CD4-positive, CD25-positive, alpha-beta regulatory T cell (primary cell): ENCODE measurements at regions not wholly inside any gene's neighbourhood (a gene's known extent, or its start where the extent isn't known, plus 50 kb on each side); places are given as distances from the start of the nearest gene placed in this dataset.

Experiments
- ATAC-seq, 2 donors: fragments of 150-1000 bp; cut with Tn5 transposase; one replicate each; pipeline ENCODE4 v1.10.0; 2021; ENCODE audit warnings: low read depth in 2 of 2, moderate number of reproducible peaks in 2 of 2, moderate library complexity in 1 of 2
- DNase-seq, 3 donors: peaks; one replicate each; pipeline versions ENCODE4 v3.0.0 to v3.0.0-alpha.2; 2012 to 2022; ENCODE audit warnings: mixed read lengths in 1 of 3
- H3K27ac ChIP-seq: one replicate; pipeline ENCODE4 v1.7.0; 2013; ENCODE audit warnings: mild to moderate bottlenecking, low read length; ENCODE audit not compliant: insufficient read depth, poor library complexity, severe bottlenecking
- H3K27me3 ChIP-seq: one replicate; pipeline ENCODE4 v1.7.0; 2013; ENCODE audit warnings: low read length; ENCODE audit not compliant: control insufficient read depth, insufficient read depth
- H3K36me3 ChIP-seq: one replicate; pipeline ENCODE4 v1.7.0; 2013; ENCODE audit warnings: mild to moderate bottlenecking, low read length, moderate library complexity; ENCODE audit not compliant: control insufficient read depth, insufficient read depth
- H3K4me1 ChIP-seq: 2 replicates; pipeline ENCODE4 v1.7.0; 2013; ENCODE audit warnings: mild to moderate bottlenecking, low read length; ENCODE audit not compliant: insufficient read depth, control insufficient read depth, poor library complexity, severe bottlenecking
- H3K4me3 ChIP-seq: one replicate; pipeline ENCODE4 v1.7.0; 2013; ENCODE audit warnings: low read depth, mild to moderate bottlenecking, low read length, moderate library complexity
- H3K9me3 ChIP-seq, 2 experiments: 1 replicate in 1 of 2; 2 replicates in 1 of 2; pipeline ENCODE4 v1.7.0; 2013; ENCODE audit warnings: low read length in 2 of 2, mild to moderate bottlenecking in 1 of 2, moderate library complexity in 1 of 2; ENCODE audit not compliant: control insufficient read depth in 2 of 2
- H3K27ac Mint-ChIP-seq, 3 donors: one replicate each; pipeline ENCODE4 v1.8.0; 2020 to 2022; ENCODE audit warnings: mild to moderate bottlenecking in 3 of 3, mixed read lengths in 3 of 3, moderate library complexity in 2 of 3
- H3K27me3 Mint-ChIP-seq: one replicate; pipeline ENCODE4 v1.8.0; 2022; ENCODE audit warnings: mild to moderate bottlenecking, mixed read lengths
- H3K36me3 Mint-ChIP-seq: one replicate; pipeline ENCODE4 v1.8.0; 2020; ENCODE audit warnings: mixed read lengths
- H3K4me1 Mint-ChIP-seq, 4 donors: one replicate each; pipeline ENCODE4 v1.8.0; 2020 to 2022; ENCODE audit warnings: mixed read lengths in 4 of 4, mild to moderate bottlenecking in 1 of 4
- H3K4me3 Mint-ChIP-seq, 4 donors: one replicate each; pipeline ENCODE4 v1.8.0; 2020 to 2022; ENCODE audit warnings: mild to moderate bottlenecking in 4 of 4, mixed read lengths in 4 of 4, moderate library complexity in 3 of 4
- H3K9me3 Mint-ChIP-seq, 7 donors: one replicate each; pipeline ENCODE4 v1.8.0; 2020 to 2022; ENCODE audit warnings: mixed read lengths in 7 of 7, mild to moderate bottlenecking in 3 of 7, moderate library complexity in 2 of 7

DNA sequence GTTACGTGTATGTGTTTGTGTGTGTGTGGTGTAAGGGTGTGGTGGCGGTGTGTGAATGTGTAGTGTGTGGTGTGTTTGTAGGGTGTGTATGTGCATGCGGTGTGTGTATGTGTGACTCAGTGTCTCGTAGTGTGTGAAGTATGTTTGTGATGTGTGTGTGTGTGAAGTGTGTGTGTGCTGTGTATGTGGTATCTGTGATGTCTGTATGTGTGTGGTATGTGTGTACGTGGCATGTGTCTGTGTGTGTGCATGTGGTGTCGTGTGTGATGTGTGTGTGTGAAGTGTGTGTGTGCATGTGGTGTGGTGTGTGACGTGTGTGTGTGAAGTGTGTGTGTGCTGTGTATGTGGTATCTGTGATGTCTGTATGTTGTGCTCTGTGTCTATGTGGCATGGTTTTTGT, 339.4 kb downstream of the MTRR start:
- Mint-ChIP-seq H3K4me3 (no peak overlapping the region), H3K9me3 (peaks cover 0 to 23% (median 4%) of the 10 kb centered on the region in 7 donors), H3K4me1 (no peaks in the 10 kb centered on the region), H3K27ac (no peak overlapping the region), H3K27me3 (no peaks in the 10 kb centered on the region), H3K36me3 (no peaks in the 10 kb centered on the region)
- no peak overlapping the region for H3K27ac ChIP-seq
- no peaks in the 10 kb centered on the region for H3K36me3 ChIP-seq
- no peaks in the 10 kb centered on the region for H3K27me3 ChIP-seq
- H3K4me3 ChIP-seq: no peak overlapping the region
- DNase-seq: no peak
- ATAC-seq: no peak
- H3K9me3 ChIP-seq: no peaks in the 10 kb centered on the region
- no peaks in the 10 kb centered on the region for H3K4me1 ChIP-seq

DNA sequence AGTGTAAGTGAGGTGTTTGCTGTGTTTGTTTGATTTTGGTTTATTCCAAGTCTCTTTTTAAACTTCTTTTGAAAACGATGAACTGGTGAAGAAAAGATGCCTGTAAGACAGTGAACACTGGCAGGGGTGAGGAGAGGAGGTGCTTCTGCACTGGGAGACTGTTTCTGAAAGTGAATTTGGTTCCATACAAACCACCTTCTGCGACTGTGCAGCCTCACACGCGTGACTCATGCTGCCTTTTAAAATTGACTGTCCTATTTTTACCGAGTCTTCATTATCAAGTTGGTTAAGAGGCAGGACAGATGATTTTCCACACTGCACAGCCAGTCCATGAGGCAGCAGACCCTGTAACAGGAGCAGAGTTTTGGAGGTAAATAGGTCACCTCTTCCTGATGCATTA, 340.6 kb downstream of the MTRR start:
- peaks cover 0 to 15% (median 4%) of the 10 kb centered on the region in 7 donors for H3K9me3 Mint-ChIP-seq
- no peaks in the 10 kb centered on the region for H3K4me1 Mint-ChIP-seq
- H3K27me3 ChIP-seq: no peaks in the 10 kb centered on the region
- no peak overlapping the region for H3K27ac Mint-ChIP-seq
- ATAC-seq (no peak), DNase-seq (no peak)
- H3K27ac ChIP-seq: no peak overlapping the region
- H3K4me3 Mint-ChIP-seq: no peak overlapping the region
- H3K27me3 Mint-ChIP-seq: no peaks in the 10 kb centered on the region
- no peaks in the 10 kb centered on the region for H3K4me1 ChIP-seq
- no peaks in the 10 kb centered on the region for H3K9me3 ChIP-seq
- H3K4me3 ChIP-seq: no peak overlapping the region
- no peaks in the 10 kb centered on the region for H3K36me3 ChIP-seq
- H3K36me3 Mint-ChIP-seq: no peaks in the 10 kb centered on the region

DNA sequence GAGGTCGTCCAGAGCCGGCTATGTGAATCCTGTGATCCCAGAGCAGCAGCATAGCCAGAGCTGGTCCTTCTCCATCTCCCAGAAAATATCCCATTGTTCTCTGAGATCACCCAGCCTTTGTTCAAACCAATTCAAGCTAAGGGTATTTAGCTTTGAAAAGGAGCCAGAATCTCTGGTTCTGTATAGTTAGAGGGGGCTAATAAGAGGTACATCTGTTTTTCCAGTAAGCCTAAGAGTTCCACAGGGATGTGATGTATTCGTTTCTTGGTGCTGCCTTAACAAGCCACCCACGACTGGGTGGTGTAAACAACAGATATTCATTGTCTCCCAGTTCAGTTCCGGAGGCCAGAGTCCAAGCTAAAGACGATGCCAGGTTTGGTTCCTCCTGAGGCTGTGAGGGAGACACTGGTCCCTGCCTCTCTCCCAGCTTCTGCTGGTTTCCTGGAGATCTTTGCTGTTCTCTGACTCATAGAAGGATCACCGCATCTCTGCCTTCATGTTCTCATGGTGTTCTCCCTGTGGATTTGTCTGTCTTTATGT, 344.8 kb downstream of the MTRR start:
- ATAC-seq (no peak), DNase-seq (no peak)
- Histone ChIP-seq H3K4me1 (no peaks in the 10 kb centered on the region), H3K27ac (no peak overlapping the region), H3K4me3 (no peak overlapping the region), H3K27me3 (no peaks in the 10 kb centered on the region), H3K9me3 (no peaks in the 10 kb centered on the region), H3K36me3 (no peaks in the 10 kb centered on the region)
- Mint-ChIP-seq H3K4me1 (no peaks in the 10 kb centered on the region), H3K27me3 (no peaks in the 10 kb centered on the region), H3K27ac (no peak overlapping the region), H3K36me3 (no peaks in the 10 kb centered on the region), H3K9me3 (peaks cover 0 to 10% (median 2%) of the 10 kb centered on the region in 7 donors), H3K4me3 (no peak overlapping the region)

DNA sequence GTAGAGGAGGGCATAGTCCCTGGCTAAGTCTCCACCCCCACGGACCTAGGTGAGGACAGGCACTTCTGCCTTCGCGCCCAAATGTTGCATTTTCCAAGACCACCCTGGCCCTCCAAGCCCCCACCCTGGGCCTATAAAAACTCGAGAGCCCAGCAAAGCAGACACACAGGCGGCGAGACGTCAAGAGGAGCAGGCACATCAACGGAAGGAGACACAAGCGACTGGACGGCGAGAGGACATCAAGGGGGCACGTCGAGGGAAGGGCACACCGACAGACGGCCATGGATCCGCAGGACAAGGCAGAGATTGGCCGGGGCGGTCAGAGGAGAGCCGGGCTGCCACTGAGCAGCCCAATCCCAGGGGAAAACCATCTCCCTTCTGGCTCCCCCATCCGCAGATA, 348.0 kb downstream of the MTRR start:
- H3K27ac ChIP-seq: no peak overlapping the region
- H3K27me3 ChIP-seq: no peaks in the 10 kb centered on the region
- no peaks in the 10 kb centered on the region for H3K4me1 Mint-ChIP-seq
- H3K4me3 ChIP-seq: no peak overlapping the region
- no peak overlapping the region for H3K4me3 Mint-ChIP-seq
- H3K27ac Mint-ChIP-seq: no peak overlapping the region
- no peaks in the 10 kb centered on the region for H3K27me3 Mint-ChIP-seq
- no peaks in the 10 kb centered on the region for H3K36me3 ChIP-seq
- no peaks in the 10 kb centered on the region for H3K9me3 ChIP-seq
- H3K9me3 Mint-ChIP-seq: peaks cover 0 to 7% (median 4%) of the 10 kb centered on the region in 7 donors
- ATAC-seq (no peak), DNase-seq (no peak)
- H3K36me3 Mint-ChIP-seq: no peaks in the 10 kb centered on the region
- no peaks in the 10 kb centered on the region for H3K4me1 ChIP-seq

DNA sequence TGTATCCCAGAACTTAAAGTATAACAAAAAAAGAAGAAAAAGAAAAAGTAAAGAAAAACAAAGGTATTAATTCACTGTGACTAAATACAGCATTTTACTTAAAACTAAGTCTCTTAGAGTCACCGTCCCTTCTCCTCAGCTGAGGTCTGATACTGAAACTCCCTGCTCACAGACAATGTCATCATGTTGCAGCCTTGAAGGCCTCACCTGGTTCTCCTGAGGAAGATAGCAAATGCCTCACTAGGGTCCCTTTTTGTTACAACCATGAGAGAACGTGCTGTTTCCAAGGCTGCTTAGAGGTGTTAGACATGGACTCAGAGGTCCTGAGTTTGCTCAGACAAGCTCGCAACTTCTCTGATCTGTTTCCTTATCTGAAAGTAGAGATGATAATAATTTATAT, 357.2 kb downstream of the MTRR start:
- no peak for DNase-seq
- no peak overlapping the region for H3K27ac ChIP-seq
- ATAC-seq: no peak
- H3K4me1 ChIP-seq: no peaks in the 10 kb centered on the region
- Mint-ChIP-seq H3K4me1 (no peaks in the 10 kb centered on the region), H3K4me3 (no peak overlapping the region), H3K9me3 (peaks cover 6 to 13% (median 9%) of the 10 kb centered on the region in 7 donors), H3K27ac (no peak overlapping the region), H3K27me3 (no peaks in the 10 kb centered on the region), H3K36me3 (no peaks in the 10 kb centered on the region)
- H3K27me3 ChIP-seq: no peaks in the 10 kb centered on the region
- H3K4me3 ChIP-seq: no peak overlapping the region
- H3K36me3 ChIP-seq: no peaks in the 10 kb centered on the region
- H3K9me3 ChIP-seq: no peaks in the 10 kb centered on the region

DNA sequence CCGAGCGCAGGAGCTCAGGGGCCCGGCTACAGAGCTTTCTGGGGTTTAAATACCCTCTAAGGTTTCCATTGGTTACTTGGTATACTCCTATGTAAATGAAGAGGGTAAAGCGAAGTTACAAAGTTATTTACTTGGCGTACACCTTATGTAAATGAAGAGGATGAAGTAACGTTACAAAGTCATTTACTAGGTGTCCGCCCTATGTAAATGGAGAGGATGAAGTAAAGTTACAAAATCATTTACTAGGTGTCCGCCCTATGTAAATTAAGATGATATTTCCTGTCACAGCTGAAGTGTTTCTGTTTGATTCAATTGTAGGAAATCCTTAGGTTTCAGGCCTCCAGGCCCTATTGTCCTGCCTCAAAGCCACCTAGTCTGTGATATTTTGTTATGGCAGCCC, 358.2 kb downstream of the MTRR start:
- Mint-ChIP-seq H3K4me1 (no peaks in the 10 kb centered on the region), H3K4me3 (no peak overlapping the region), H3K27me3 (no peaks in the 10 kb centered on the region), H3K36me3 (no peaks in the 10 kb centered on the region), H3K9me3 (peaks cover 4 to 13% (median 6%) of the 10 kb centered on the region in 7 donors), H3K27ac (no peak overlapping the region)
- DNase-seq: no peak
- ATAC-seq: no peak
- H3K4me1 ChIP-seq: no peaks in the 10 kb centered on the region
- no peaks in the 10 kb centered on the region for H3K9me3 ChIP-seq
- H3K27me3 ChIP-seq: no peaks in the 10 kb centered on the region
- no peak overlapping the region for H3K4me3 ChIP-seq
- H3K27ac ChIP-seq: no peak overlapping the region
- H3K36me3 ChIP-seq: no peaks in the 10 kb centered on the region

GRCh38 chr5:8229551-8229950, 360.6 kb downstream of the MTRR start:
- DNase-seq (no peak), ATAC-seq (no peak)
- no peaks in the 10 kb centered on the region for H3K4me1 Mint-ChIP-seq
- Histone ChIP-seq H3K27me3 (no peaks in the 10 kb centered on the region), H3K27ac (no peak overlapping the region), H3K4me1 (no peaks in the 10 kb centered on the region), H3K4me3 (no peak overlapping the region), H3K9me3 (no peaks in the 10 kb centered on the region), H3K36me3 (no peaks in the 10 kb centered on the region)
- H3K27ac Mint-ChIP-seq: no peak overlapping the region
- H3K27me3 Mint-ChIP-seq: no peaks in the 10 kb centered on the region
- no peaks in the 10 kb centered on the region for H3K36me3 Mint-ChIP-seq
- H3K9me3 Mint-ChIP-seq: peaks cover 0 to 6% (median 5%) of the 10 kb centered on the region in 7 donors
- H3K4me3 Mint-ChIP-seq: no peak overlapping the region

GRCh38 chr5:8230868-8231267, 361.9 kb downstream of the MTRR start:
- no peak overlapping the region for H3K4me3 Mint-ChIP-seq
- no peak for DNase-seq

More at GRCh38 chr5:8230868-8231267, 361.9 kb downstream of the MTRR start:
- no peak overlapping the region for H3K27ac Mint-ChIP-seq
- H3K36me3 Mint-ChIP-seq: no peaks in the 10 kb centered on the region
- no peak for ATAC-seq
- no peaks in the 10 kb centered on the region for H3K36me3 ChIP-seq
- H3K4me1 ChIP-seq: no peaks in the 10 kb centered on the region
- no peaks in the 10 kb centered on the region for H3K9me3 ChIP-seq
- H3K27ac ChIP-seq: no peak overlapping the region
- no peaks in the 10 kb centered on the region for H3K27me3 Mint-ChIP-seq
- no peaks in the 10 kb centered on the region for H3K4me1 Mint-ChIP-seq
- no peak overlapping the region for H3K4me3 ChIP-seq
- H3K27me3 ChIP-seq: no peaks in the 10 kb centered on the region
- H3K9me3 Mint-ChIP-seq: peaks cover 0 to 7% (median 4%) of the 10 kb centered on the region in 7 donors
